ENCODE measurements at regions not wholly inside any gene's neighbourhood (a gene's known extent, or its start where the extent isn't known, plus 50 kb on each side); places are given as distances from the start of the nearest gene placed in this dataset.
"Not testable (repeated sequence)": the region's sequence is repeated elsewhere in the genome, so short reads cannot be mapped to it uniquely, and the experiment has no call there.

DNA sequence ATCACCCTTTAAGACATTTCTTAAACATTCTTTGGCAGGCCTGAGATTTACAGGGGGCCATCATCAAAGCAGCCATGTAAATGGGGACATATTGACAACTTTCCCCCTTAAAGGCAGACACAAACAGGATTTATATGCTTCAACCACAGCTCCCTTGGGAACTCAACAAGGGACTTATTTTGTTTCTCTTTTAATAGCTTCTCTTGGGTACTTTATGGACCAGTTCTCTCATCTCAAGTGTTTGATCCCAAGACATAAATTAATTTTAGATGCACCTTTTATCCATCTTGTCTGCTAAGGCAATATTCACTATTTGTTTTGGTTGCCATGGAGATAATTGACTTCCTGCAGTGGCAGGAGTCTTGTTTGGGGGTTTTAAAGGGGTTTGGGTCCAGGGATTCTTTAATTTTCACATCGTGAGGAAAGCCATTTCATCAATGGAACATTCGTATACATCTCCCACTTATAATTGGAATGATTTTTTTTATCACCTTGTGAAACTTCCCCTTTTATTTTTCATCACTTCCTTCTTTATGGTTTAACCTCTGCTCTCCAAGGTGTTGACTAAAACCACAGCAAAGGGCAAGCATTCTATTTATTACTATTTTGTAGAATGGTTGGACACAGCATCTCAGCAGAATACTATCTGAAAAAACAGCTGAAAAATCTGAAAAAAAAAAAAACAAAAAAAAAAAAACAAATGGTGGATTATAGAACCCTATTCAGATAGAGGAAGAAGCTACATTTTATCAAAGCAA lies 726.0 kb downstream of the DIAPH3 start:
- no peak for DNase-seq (ENCODE audit: low read depth, low spot score)
- TF ChIP-seq, protein P1, sequence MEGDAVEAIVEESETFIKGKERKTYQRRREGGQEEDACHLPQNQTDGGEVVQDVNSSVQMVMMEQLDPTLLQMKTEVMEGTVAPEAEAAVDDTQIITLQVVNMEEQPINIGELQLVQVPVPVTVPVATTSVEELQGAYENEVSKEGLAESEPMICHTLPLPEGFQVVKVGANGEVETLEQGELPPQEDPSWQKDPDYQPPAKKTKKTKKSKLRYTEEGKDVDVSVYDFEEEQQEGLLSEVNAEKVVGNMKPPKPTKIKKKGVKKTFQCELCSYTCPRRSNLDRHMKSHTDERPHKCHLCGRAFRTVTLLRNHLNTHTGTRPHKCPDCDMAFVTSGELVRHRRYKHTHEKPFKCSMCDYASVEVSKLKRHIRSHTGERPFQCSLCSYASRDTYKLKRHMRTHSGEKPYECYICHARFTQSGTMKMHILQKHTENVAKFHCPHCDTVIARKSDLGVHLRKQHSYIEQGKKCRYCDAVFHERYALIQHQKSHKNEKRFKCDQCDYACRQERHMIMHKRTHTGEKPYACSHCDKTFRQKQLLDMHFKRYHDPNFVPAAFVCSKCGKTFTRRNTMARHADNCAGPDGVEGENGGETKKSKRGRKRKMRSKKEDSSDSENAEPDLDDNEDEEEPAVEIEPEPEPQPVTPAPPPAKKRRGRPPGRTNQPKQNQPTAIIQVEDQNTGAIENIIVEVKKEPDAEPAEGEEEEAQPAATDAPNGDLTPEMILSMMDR (IDR thresholded peaks at IDR 0.05; ENCODE audit: insufficient read depth, low read length, missing control alignments) = no peak
- ChIA-PET CTCF (interaction anchor here (1.4 kb wide), 1 partner anchor 243 kb away, joined by 4 read pairs; no protein-coding TSS in a partner anchor), POLR2A (no interaction called here)
- H3K4me3 ChIP-seq (ENCODE audit: low read depth, low read length) = no peak overlapping the region

DNA sequence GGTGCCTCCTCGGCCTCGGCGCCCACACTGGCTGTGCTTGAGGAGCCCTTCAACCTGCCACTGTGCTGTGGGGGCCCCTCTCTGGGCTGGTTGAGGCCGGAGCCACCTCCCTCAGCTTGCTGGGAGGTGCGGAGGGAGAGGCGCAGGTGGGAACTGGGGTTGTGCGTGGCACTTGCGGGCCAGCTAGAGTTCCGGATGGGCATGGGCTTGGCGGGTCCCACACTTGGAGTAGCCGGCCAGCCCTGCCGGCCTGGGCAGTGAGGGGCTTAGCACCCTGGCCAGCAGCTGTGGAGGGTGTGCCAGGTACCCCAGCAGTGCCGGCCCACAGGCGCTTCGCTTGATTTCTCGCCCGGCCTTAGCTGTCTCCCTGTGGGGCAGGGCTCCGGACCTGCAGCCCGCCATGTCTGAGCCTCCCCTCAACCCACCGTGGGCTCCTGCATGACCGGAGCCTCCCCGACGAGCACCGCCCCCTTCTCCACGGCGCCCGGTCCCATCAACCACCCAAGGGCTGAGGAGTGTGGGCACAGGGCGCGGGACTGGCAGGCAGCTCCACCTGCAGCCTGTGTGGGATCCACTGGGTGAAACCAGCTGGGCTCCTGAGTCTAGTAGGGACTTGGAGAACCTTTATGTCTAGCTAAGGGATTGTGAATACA lies 723.8 kb downstream of the DIAPH3 start:
- no peak overlapping the region for H3K4me3 ChIP-seq (ENCODE audit: low read depth, low read length)
- DNase-seq (ENCODE audit: low read depth, low spot score) = no peak
- POLR2A ChIA-PET = no interaction called here
- CTCF ChIA-PET = interaction anchor here (1.1 kb wide), 1 partner anchor 239 kb away, joined by 3 read pairs; no protein-coding TSS in a partner anchor
- TF ChIP-seq, protein P1 (IDR thresholded peaks at IDR 0.05; ENCODE audit: insufficient read depth, low read length, missing control alignments) = no peak

DNA sequence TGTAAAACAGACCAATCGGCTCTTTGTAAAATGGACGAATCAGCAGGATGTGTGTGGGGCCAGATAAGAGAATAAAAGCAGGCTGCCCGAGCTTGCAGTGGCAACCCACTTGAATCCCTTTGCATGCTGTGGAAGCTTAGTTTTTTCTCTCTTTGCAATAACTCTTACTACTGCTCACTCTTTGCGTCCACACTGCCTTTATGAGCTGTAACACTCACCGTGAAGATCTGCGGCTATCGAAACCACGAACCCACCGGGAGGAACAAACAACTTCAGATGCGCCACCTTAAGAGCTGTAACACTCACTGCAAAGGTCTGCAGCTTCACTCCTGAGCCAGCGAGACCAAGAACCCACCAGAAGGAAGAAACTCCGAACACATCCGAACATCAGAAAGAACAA lies 722.7 kb downstream of the DIAPH3 start:
- DNase-seq (ENCODE audit: low read depth, low spot score); H3K4me3 ChIP-seq (ENCODE audit: low read depth, low read length); CTCF ChIA-PET: not testable (repeated sequence)
- POLR2A ChIA-PET = interaction anchor here (0.7 to 0.9 kb wide), 2 partner anchors 18 to 171 kb away, joined by 3 read pairs; no protein-coding TSS in a partner anchor

- TF ChIP-seq, protein P1 (IDR thresholded peaks at IDR 0.05; ENCODE audit: insufficient read depth, low read length, missing control alignments) = no peak
- H3K4me3 ChIP-seq (ENCODE audit: low read depth, low read length) = no peak overlapping the region
- DNase-seq (ENCODE audit: low read depth, low spot score) = no peak
- ChIA-PET POLR2A (no interaction called here), CTCF (no interaction called here)
These were observed 722.0 kb downstream of the DIAPH3 start for GRCh38 chr13:59441596-59442280.

- no peak overlapping the region for H3K4me3 ChIP-seq (ENCODE audit: low read depth, low read length)
- TF ChIP-seq, protein P1 (IDR thresholded peaks at IDR 0.05; ENCODE audit: insufficient read depth, low read length, missing control alignments) = no peak
- CTCF ChIA-PET = no interaction called here
- DNase-seq (ENCODE audit: low read depth, low spot score) = no peak
- POLR2A ChIA-PET = no interaction called here
These were observed 721.3 kb downstream of the DIAPH3 start for GRCh38 chr13:59442461-59442860.

DNA sequence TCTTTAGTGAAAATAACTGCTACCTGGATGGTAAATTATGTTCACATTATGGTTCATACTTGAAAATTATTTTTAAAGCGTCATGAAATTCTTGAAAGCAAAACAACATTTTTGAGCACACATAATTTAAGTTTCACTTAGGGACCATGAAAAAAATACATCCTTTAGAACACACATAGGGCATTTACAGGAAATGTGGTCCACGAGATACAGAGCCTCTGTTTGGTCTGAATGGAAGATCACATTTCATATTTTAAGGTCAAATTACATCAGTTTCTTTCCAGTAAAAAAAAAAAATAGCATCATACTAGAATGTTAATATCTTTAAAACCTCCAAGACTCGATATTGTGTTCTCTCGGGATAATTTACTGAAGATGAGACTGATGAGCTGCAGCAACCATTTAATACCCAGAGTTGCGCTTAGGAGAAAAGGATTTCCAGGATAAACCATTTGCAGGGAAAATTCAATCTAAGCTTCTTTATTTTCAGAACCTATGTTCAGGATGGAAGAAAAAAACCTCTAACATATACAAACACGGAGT lies 720.7 kb downstream of the DIAPH3 start:
- ChIA-PET CTCF (no interaction called here), POLR2A (no interaction called here)
- no peak overlapping the region for H3K4me3 ChIP-seq (ENCODE audit: low read depth, low read length)
- TF ChIP-seq, protein P1 (IDR thresholded peaks at IDR 0.05; ENCODE audit: insufficient read depth, low read length, missing control alignments) = no peak
- DNase-seq (ENCODE audit: low read depth, low spot score) = no peak
